ENCODE measurements at regions not wholly inside any gene's neighbourhood (a gene's known extent, or its start where the extent isn't known, plus 50 kb on each side); places are given as distances from the start of the nearest gene placed in this dataset.

DNA sequence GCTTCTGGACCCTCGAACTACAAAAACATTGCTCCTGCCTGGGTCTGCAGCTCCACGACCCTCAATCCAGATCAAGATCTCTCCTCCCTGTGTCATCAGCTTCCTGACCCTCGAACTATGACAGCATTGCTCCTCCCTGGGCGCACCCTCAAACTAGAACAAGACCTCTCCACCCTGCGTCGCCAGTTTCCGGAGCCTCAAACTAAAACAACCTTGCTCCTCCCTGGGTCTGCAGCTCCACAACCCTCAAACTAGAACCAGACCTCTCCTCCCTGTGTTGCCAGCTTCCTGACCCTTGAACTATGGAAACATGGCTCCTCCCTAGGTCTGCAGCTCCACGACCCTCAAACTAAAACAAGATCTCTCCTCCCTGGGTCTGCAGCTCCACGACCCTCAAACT, 339.7 kb upstream of the SULF2 start:
- TF ChIP-seq POLR2A (IDR thresholded peaks at IDR 0.05) = no peak
- TF ChIP-seq, protein P1, sequence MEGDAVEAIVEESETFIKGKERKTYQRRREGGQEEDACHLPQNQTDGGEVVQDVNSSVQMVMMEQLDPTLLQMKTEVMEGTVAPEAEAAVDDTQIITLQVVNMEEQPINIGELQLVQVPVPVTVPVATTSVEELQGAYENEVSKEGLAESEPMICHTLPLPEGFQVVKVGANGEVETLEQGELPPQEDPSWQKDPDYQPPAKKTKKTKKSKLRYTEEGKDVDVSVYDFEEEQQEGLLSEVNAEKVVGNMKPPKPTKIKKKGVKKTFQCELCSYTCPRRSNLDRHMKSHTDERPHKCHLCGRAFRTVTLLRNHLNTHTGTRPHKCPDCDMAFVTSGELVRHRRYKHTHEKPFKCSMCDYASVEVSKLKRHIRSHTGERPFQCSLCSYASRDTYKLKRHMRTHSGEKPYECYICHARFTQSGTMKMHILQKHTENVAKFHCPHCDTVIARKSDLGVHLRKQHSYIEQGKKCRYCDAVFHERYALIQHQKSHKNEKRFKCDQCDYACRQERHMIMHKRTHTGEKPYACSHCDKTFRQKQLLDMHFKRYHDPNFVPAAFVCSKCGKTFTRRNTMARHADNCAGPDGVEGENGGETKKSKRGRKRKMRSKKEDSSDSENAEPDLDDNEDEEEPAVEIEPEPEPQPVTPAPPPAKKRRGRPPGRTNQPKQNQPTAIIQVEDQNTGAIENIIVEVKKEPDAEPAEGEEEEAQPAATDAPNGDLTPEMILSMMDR (IDR thresholded peaks at IDR 0.05) = no peak
